HEK293 (cell line): ENCODE measurements at regions not wholly inside any gene's neighbourhood (a gene's known extent, or its start where the extent isn't known, plus 50 kb on each side); places are given as distances from the start of the nearest gene placed in this dataset.

ENCODE experiments used
- CTCF ChIA-PET: fragments of 350-600 bp; formaldehyde crosslinking; extraction: SDS; loops from one replicate; lab custom pipeline; 2021; ENCODE audit warnings: antibody characterized with exemption; lab: Yijun Ruan, JAX
- POLR2A ChIA-PET: fragments of 300-600 bp; formaldehyde crosslinking; extraction: SDS; loops from one replicate; lab custom pipeline; 2020; ENCODE audit warnings: antibody characterized with exemption, inconsistent platforms; lab: Yijun Ruan, JAX
- H3K27ac ChIP-seq: fragments of 200-500 bp; sonication (Bioruptor generic); 2 replicates; pipeline ENCODE4 v1.5.1; 2014; ENCODE audit warnings: low read depth, low read length, control low read depth, inconsistent platforms; ENCODE audit errors: extremely low read depth
- H3K36me3 ChIP-seq, 2 experiments: fragments of 200-500 bp in 1 of 2; sonication (Bioruptor generic) in 1 of 2; 1 replicate in 1 of 2; 2 replicates in 1 of 2; pipeline ENCODE4 v1.5.1; 2014 to 2017; ENCODE audit warnings: inconsistent platforms in 2 of 2, low read length in 2 of 2; ENCODE audit not compliant: control insufficient read depth in 2 of 2, insufficient read depth in 1 of 2
- H3K4me1 ChIP-seq: fragments of 200-500 bp; sonication (Bioruptor generic); 2 replicates; pipeline ENCODE4 v1.5.1; 2014; ENCODE audit warnings: mild to moderate bottlenecking, low read length, inconsistent platforms; ENCODE audit not compliant: control insufficient read depth, insufficient read depth
- H3K4me3 ChIP-seq: 2 replicates; pipeline ENCODE4 v1.5.1; 2011; ENCODE audit warnings: low read depth, mild to moderate bottlenecking, control low read depth, low read length, moderate library complexity
- H3K9me3 ChIP-seq: fragments of 200-500 bp; sonication (Bioruptor generic); 2 replicates; pipeline ENCODE4 v1.5.1; 2014; ENCODE audit warnings: low read depth, low read length, inconsistent platforms; ENCODE audit not compliant: control insufficient read depth, insufficient read depth
- BCL11B ChIP-seq: fragments of 450-650 bp; formaldehyde crosslinking; IDR thresholded peaks from 2 replicates; pipeline ENCODE4 v1.5.1; 2016; ENCODE audit warnings: low read depth, missing biosample characterization, missing genetic modification characterization
- EGR2 ChIP-seq: fragments of 450-650 bp; formaldehyde crosslinking; IDR thresholded peaks from 2 replicates; pipeline ENCODE4 v1.5.1; 2016; ENCODE audit warnings: low read depth, missing biosample characterization, missing genetic modification characterization
- FEZF1 ChIP-seq: fragments of 450-650 bp; formaldehyde crosslinking; IDR thresholded peaks from 2 replicates; pipeline ENCODE4 v1.5.1; 2016; ENCODE audit warnings: missing biosample characterization, missing genetic modification characterization
- GLI2 ChIP-seq: fragments of 450-650 bp; formaldehyde crosslinking; IDR thresholded peaks from 2 replicates; pipeline ENCODE4; 2017; ENCODE audit warnings: missing biosample characterization, missing genetic modification characterization, low read depth, borderline replicate concordance
- HOXC10 ChIP-seq: sonication (generic); formaldehyde crosslinking; IDR thresholded peaks from 2 replicates; pipeline ENCODE4 v1.8.1; 2023; ENCODE audit warnings: mild to moderate bottlenecking, missing genetic modification reagents
- KLF1 ChIP-seq: fragments of 450-650 bp; formaldehyde crosslinking; IDR thresholded peaks from 2 replicates; pipeline ENCODE4 v1.5.1; 2016; ENCODE audit warnings: missing biosample characterization, missing genetic modification characterization
- KLF16 ChIP-seq: fragments of 450-650 bp; formaldehyde crosslinking; IDR thresholded peaks from 2 replicates; pipeline ENCODE4 v1.5.1; 2017; ENCODE audit warnings: missing biosample characterization, missing genetic modification characterization
- MYNN ChIP-seq: fragments of 450-650 bp; formaldehyde crosslinking; IDR thresholded peaks from 2 replicates; pipeline ENCODE4 v1.5.1; 2016; ENCODE audit warnings: missing biosample characterization, missing genetic modification characterization, borderline replicate concordance
- SP2 ChIP-seq: fragments of 450-650 bp; formaldehyde crosslinking; IDR thresholded peaks from 2 replicates; pipeline ENCODE4 v1.5.1; 2016; ENCODE audit warnings: missing biosample characterization, missing genetic modification characterization
- ZBTB48 ChIP-seq: fragments of 450-650 bp; formaldehyde crosslinking; IDR thresholded peaks from 2 replicates; pipeline ENCODE4 v1.5.1; 2016; ENCODE audit warnings: missing biosample characterization, missing genetic modification characterization
- ZNF133 ChIP-seq: fragments of 450-650 bp; formaldehyde crosslinking; IDR thresholded peaks from 2 replicates; pipeline ENCODE4 v1.5.1; 2016; ENCODE audit warnings: missing biosample characterization, missing genetic modification characterization
- ZNF157 ChIP-seq: fragments of 450-650 bp; formaldehyde crosslinking; IDR thresholded peaks from 2 replicates; pipeline ENCODE4 v1.5.1; 2016; ENCODE audit warnings: missing biosample characterization, missing genetic modification characterization
- ZNF26 ChIP-seq: fragments of 450-650 bp; formaldehyde crosslinking; IDR thresholded peaks from 2 replicates; pipeline ENCODE4 v1.5.1; 2016; ENCODE audit warnings: missing biosample characterization, missing genetic modification characterization
- ZNF266 ChIP-seq: fragments of 450-650 bp; formaldehyde crosslinking; IDR thresholded peaks from 2 replicates; pipeline ENCODE4 v1.5.1; 2016; ENCODE audit warnings: missing biosample characterization, missing genetic modification characterization, low read depth
- ZNF302 ChIP-seq: fragments of 450-650 bp; formaldehyde crosslinking; IDR thresholded peaks from 2 replicates; pipeline ENCODE4 v1.5.1; 2016; ENCODE audit warnings: missing biosample characterization, missing genetic modification characterization, low read depth
- ZNF404 ChIP-seq: fragments of 450-650 bp; formaldehyde crosslinking; IDR thresholded peaks from 2 replicates; pipeline ENCODE4 v1.5.1; 2017; ENCODE audit warnings: missing biosample characterization, missing genetic modification characterization
- ZNF433 ChIP-seq: fragments of 450-650 bp; formaldehyde crosslinking; IDR thresholded peaks from 2 replicates; pipeline ENCODE4 v1.5.1; 2016; ENCODE audit warnings: missing biosample characterization, missing genetic modification characterization, low read depth
- ZNF510 ChIP-seq: fragments of 450-650 bp; formaldehyde crosslinking; IDR thresholded peaks from 2 replicates; pipeline ENCODE4 v1.5.1; 2018; ENCODE audit warnings: mild to moderate bottlenecking, missing genetic modification characterization, missing biosample characterization; ENCODE audit not compliant: insufficient replicate concordance
- ZNF626 ChIP-seq: fragments of 450-650 bp; sonication (Bioruptor Pico); formaldehyde crosslinking; IDR thresholded peaks from 2 replicates; pipeline ENCODE4 v1.5.1; 2018; ENCODE audit warnings: missing biosample characterization, missing genetic modification characterization, inconsistent platforms
- ZNF660 ChIP-seq: fragments of 450-650 bp; IDR thresholded peaks from 2 replicates; pipeline ENCODE4 v1.5.1; 2018; ENCODE audit warnings: missing biosample characterization, mild to moderate bottlenecking, missing genetic modification characterization
- ZNF664 ChIP-seq: fragments of 450-650 bp; formaldehyde crosslinking; IDR thresholded peaks from 2 replicates; pipeline ENCODE4 v1.5.1; 2016; ENCODE audit warnings: missing biosample characterization, missing genetic modification characterization
- ZNF747 ChIP-seq: fragments of 450-650 bp; formaldehyde crosslinking; IDR thresholded peaks from 2 replicates; pipeline ENCODE4 v1.5.1; 2016; ENCODE audit warnings: missing biosample characterization, missing genetic modification characterization
- ZNF76 ChIP-seq: fragments of 450-650 bp; formaldehyde crosslinking; IDR thresholded peaks from 2 replicates; pipeline ENCODE4; 2016; ENCODE audit warnings: low read depth, missing biosample characterization, missing genetic modification characterization, borderline replicate concordance
- ZSCAN16 ChIP-seq: fragments of 450-650 bp; formaldehyde crosslinking; IDR thresholded peaks from 2 replicates; pipeline ENCODE4 v1.5.1; 2016; ENCODE audit warnings: missing biosample characterization, missing genetic modification characterization
- ZSCAN5A ChIP-seq: fragments of 450-650 bp; formaldehyde crosslinking; IDR thresholded peaks from 2 replicates; pipeline ENCODE4 v1.5.1; 2016; ENCODE audit warnings: missing biosample characterization, missing genetic modification characterization

GRCh38 chr2:44110444-44110843, 58.2 kb upstream of the PPM1B start:
- no peak for TF ChIP-seq ZNF664 (tag by site-specific recombination)
- TF ChIP-seq ZNF76, result no peak
- no peak for TF ChIP-seq EGR2 (tag by site-specific recombination)
- TF ChIP-seq ZSCAN16 (tag by site-specific recombination), result no peak
- no peak for TF ChIP-seq MYNN
- no peak for TF ChIP-seq ZNF626 (tag by site-specific recombination)
- TF ChIP-seq KLF16 (tag by site-specific recombination), result no peak
- TF ChIP-seq SP2, result no peak
- TF ChIP-seq KLF1 (tag by site-specific recombination), result no peak
- no peak for TF ChIP-seq ZNF404
- TF ChIP-seq ZNF133 (tag by site-specific recombination), result no peak
- no peak for TF ChIP-seq FEZF1 (tag by site-specific recombination)
- no peak for TF ChIP-seq HOXC10
- TF ChIP-seq ZNF266 (tag by site-specific recombination), result no peak
- no peak for TF ChIP-seq GLI2 (tag by site-specific recombination)
- no peak for TF ChIP-seq BCL11B (tag by site-specific recombination)
- TF ChIP-seq ZNF26 (tag by site-specific recombination), result no peak
- CTCF ChIA-PET, result no interaction called here
- Histone ChIP-seq H3K4me1 (no peaks in the 10 kb centered on the region), H3K27ac (no peak overlapping the region), H3K36me3 (no peaks in the 10 kb centered on the region), H3K9me3 (no peaks in the 10 kb centered on the region), H3K4me3 (no peak overlapping the region)
- POLR2A ChIA-PET, result no interaction called here

- TF ChIP-seq ZNF660 (no peak), ZSCAN5A (no peak), ZNF302 (tag by site-specific recombination) (no peak), ZNF433 (tag by site-specific recombination) (no peak), ZNF747 (tag by site-specific recombination) (no peak), ZNF510 (tag by site-specific recombination) (no peak), ZNF157 (no peak), ZBTB48 (tag by site-specific recombination) (no peak)
- no peaks in the 10 kb centered on the region for H3K4me1 ChIP-seq
- H3K27ac ChIP-seq, result no peak overlapping the region
- H3K9me3 ChIP-seq, result no peaks in the 10 kb centered on the region
- H3K36me3 ChIP-seq, result no peaks in the 10 kb centered on the region
- CTCF ChIA-PET, result interaction anchor here (0.6 kb wide), 1 partner anchor 390 kb away, joined by 7 read pairs; no protein-coding TSS in a partner anchor
- no peak overlapping the region for H3K4me3 ChIP-seq
- POLR2A ChIA-PET, result no interaction called here
These were observed 56.6 kb upstream of the PPM1B start for GRCh38 chr2:44112096-44112495.
